Cardiac muscle cell (in vitro differentiated cells and primary cell): ENCODE measurements at regions not wholly inside any gene's neighbourhood (a gene's known extent, or its start where the extent isn't known, plus 50 kb on each side); places are given as distances from the start of the nearest gene placed in this dataset.
A peak's percentile ranks its signal among the peaks of the same experiment; 100 is the strongest.

Experiments used
- DNase-seq, 2 donors: peaks; one replicate each; pipeline versions ENCODE4 v3.0.0 to v3.0.0-alpha.2; 2010 to 2017; ENCODE audit warnings: low read depth in 1 of 2, low spot score in 1 of 2
- H3K27ac ChIP-seq: fragments of 200-600 bp; sonication (generic); 2 replicates; pipeline ENCODE4 v1.5.1; 2016
- H3K27me3 ChIP-seq: fragments of 200-600 bp; sonication (generic); 2 replicates; pipeline ENCODE4 v1.6.0; 2016; ENCODE audit warnings: control low read depth
- H3K36me3 ChIP-seq: fragments of 200-600 bp; sonication (generic); 2 replicates; pipeline ENCODE4 v1.5.1; 2016; ENCODE audit warnings: control low read depth
- H3K4me1 ChIP-seq: fragments of 200-600 bp; sonication (generic); 2 replicates; pipeline ENCODE4 v1.8.1; 2017; ENCODE audit warnings: low read depth, mild to moderate bottlenecking, mixed run types
- H3K4me3 ChIP-seq: fragments of 200-600 bp; sonication (generic); 2 replicates; pipeline ENCODE4 v1.5.1; 2016; ENCODE audit warnings: mild to moderate bottlenecking
- H3K9me3 ChIP-seq: fragments of 200-600 bp; sonication (generic); 2 replicates; pipeline ENCODE4 v1.5.1; 2017; ENCODE audit warnings: low read depth, mild to moderate bottlenecking, control low read depth
- TF ChIP-seq, protein P1 (sequence below): IDR thresholded peaks from 2 replicates; pipeline ENCODE4 v1.5.1; 2012; ENCODE audit warnings: low read depth, mild to moderate bottlenecking, low read length

DNA sequence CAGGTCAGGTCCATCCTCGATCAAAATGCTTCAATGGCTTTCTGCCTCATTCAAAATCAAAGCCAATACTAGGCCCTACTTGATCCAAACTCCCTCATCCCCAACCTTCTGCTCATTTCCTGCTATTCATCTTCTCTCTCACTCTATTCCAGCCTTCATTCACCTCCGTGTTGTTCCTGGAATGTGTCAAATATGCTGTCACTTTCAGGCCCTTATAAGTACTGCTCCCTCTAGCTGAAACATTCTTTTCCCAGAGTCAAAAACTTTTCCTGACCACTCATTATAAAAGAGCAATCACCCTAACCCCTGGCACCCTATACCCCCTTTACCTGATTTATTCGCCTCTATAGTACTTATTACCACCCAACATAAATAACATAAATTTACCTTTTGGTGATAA lies 303.7 kb upstream of the PMFBP1 start:
- DNase-seq: peak in 1 of 2 donors; percentile 75

DNA sequence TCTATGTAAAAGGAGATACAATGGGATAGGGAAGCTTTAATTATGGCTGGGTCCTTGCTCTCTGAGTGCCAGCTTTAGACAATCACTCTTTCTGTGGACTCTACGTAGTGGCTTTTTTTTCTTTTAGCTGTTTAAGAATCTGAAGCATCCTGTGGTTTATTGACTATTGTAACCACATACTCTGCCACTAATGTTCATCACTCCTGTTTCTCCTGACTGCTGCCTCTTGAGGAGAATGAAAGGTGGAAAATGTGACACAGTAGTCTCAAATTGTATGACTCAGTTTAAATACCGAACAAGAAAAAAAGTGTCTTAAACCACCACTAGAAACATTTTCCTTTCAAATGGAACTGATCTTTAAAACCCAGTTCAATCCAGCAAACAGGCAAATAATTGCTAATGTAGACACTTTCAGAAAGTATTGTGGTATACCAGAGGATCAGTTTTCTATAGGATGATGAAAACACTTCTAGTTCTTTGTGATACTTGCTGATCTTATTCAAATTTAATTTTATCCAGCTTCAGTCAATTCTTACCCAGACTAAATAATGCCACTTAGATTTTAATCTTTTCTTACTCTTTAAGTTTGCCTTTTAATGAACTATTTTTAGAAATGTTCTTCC lies 302.7 kb upstream of the PMFBP1 start:
- H3K27ac ChIP-seq: no peak overlapping the region
- H3K36me3 ChIP-seq: no peaks in the 10 kb centered on the region
- peaks cover 29% of the 10 kb centered on the region for H3K4me1 ChIP-seq
- DNase-seq: peak in 1 of 2 donors; percentile 80
- H3K4me3 ChIP-seq: no peak overlapping the region
- no peaks in the 10 kb centered on the region for H3K27me3 ChIP-seq
- H3K9me3 ChIP-seq: no peaks in the 10 kb centered on the region
- TF ChIP-seq, protein P1, sequence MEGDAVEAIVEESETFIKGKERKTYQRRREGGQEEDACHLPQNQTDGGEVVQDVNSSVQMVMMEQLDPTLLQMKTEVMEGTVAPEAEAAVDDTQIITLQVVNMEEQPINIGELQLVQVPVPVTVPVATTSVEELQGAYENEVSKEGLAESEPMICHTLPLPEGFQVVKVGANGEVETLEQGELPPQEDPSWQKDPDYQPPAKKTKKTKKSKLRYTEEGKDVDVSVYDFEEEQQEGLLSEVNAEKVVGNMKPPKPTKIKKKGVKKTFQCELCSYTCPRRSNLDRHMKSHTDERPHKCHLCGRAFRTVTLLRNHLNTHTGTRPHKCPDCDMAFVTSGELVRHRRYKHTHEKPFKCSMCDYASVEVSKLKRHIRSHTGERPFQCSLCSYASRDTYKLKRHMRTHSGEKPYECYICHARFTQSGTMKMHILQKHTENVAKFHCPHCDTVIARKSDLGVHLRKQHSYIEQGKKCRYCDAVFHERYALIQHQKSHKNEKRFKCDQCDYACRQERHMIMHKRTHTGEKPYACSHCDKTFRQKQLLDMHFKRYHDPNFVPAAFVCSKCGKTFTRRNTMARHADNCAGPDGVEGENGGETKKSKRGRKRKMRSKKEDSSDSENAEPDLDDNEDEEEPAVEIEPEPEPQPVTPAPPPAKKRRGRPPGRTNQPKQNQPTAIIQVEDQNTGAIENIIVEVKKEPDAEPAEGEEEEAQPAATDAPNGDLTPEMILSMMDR: no peak

More for the DNA sequence above, 303.7 kb upstream of the PMFBP1 start:
- Histone ChIP-seq H3K36me3 (no peaks in the 10 kb centered on the region), H3K9me3 (no peaks in the 10 kb centered on the region), H3K4me3 (no peak overlapping the region), H3K27me3 (no peaks in the 10 kb centered on the region), H3K27ac (peak overlapping the region; percentile 93), H3K4me1 (peaks cover 21% of the 10 kb centered on the region)
- TF ChIP-seq, protein P1: no peak

DNA sequence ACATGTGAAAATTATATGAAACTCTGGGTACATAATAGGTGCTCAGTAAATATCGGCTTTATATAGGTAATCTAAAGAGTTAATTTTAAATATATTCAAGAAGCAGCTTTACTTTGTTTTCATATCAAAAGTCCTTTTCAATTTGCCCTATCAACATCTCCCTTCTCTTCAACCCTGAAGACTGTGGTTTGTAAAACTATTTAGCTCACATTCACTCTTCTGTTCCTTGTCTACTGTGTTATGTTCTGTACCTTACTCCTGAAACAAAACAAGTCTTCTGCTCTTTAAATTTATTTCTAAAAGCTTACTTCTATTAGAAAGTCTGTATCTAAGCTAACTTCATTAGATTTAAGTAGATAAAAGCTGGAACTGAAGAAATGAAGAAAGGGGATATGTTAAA lies 301.7 kb upstream of the PMFBP1 start:
- H3K9me3 ChIP-seq: no peaks in the 10 kb centered on the region
- H3K27ac ChIP-seq: no peak overlapping the region

DNA sequence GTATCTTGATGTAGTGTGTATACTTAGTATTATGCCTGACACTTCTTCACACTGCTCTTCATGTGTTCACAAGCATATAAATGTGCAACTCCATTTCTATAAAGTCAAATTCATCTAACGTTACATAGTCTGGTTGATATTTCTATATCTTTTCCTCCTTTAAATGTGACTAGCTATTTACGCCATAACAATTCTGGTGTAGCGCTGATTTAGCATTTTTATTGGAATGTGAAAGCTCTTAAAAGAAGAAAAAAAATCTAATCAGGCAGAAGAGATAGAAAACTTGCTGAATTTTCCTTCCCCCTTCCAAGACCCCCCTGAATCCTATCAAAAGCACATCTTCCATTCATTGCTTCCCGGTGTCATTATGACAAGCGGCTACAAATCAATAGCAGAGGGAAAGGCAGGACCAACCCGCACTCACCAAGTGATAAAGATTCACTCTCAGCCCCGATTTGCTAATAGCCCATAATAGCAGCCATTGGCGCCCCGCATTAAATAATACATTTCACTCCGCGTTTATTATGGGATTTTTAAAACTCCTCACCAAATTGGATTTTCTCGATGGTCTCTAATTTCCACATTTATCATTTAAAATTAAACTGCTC lies 299.5 kb upstream of the PMFBP1 start:
- TF ChIP-seq, protein P1: no peak
- no peaks in the 10 kb centered on the region for H3K27me3 ChIP-seq
- DNase-seq: no peak
- H3K4me1 ChIP-seq: peaks cover 36% of the 10 kb centered on the region
- no peaks in the 10 kb centered on the region for H3K9me3 ChIP-seq
- no peaks in the 10 kb centered on the region for H3K36me3 ChIP-seq
- H3K4me3 ChIP-seq: no peak overlapping the region
- H3K27ac ChIP-seq: no peak overlapping the region

More for the DNA sequence above, 301.7 kb upstream of the PMFBP1 start:
- Histone ChIP-seq H3K27me3 (no peaks in the 10 kb centered on the region), H3K36me3 (no peaks in the 10 kb centered on the region), H3K4me3 (no peak overlapping the region), H3K4me1 (peaks cover 33% of the 10 kb centered on the region)
- DNase-seq: no peak
- TF ChIP-seq, protein P1: no peak

DNA sequence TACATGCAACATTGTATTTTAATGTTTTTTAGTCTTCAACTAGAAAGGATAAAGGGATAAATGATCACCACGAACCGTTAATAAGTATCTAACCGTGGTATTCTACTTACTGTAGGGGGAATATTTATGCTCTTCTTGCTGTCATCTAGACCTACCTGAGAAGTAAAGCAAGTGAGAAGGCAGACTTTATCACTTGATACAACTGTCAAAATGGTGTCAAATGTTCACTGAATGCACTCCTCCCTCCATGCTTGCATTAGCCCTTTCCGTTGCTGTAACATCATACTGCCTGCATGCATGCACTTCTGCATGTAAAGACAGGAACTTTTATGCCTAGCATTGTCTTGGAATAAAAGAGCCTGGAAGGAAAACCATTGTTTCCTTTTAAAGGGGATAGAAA lies 298.6 kb upstream of the PMFBP1 start:
- no peak overlapping the region for H3K27ac ChIP-seq
- TF ChIP-seq, protein P1: no peak
- H3K4me3 ChIP-seq: no peak overlapping the region
- no peaks in the 10 kb centered on the region for H3K27me3 ChIP-seq
- no peaks in the 10 kb centered on the region for H3K9me3 ChIP-seq
- peaks cover 28% of the 10 kb centered on the region for H3K4me1 ChIP-seq
- DNase-seq: no peak
- no peaks in the 10 kb centered on the region for H3K36me3 ChIP-seq
